ENCODE measurements at regions not wholly inside any gene's neighbourhood (a gene's known extent, or its start where the extent isn't known, plus 50 kb on each side); places are given as distances from the start of the nearest gene placed in this dataset.

GRCh38 chr17:5635949-5636348 lies 51.6 kb upstream of the NLRP1 start:
- peaks cover 54% of the 10 kb centered on the region for H3K27me3 Mint-ChIP-seq
- DNase-seq (no peak), ATAC-seq (no peak)
- H3K27ac Mint-ChIP-seq = no peak overlapping the region
- no peaks in the 10 kb centered on the region for H3K4me1 Mint-ChIP-seq
- H3K36me3 Mint-ChIP-seq (ENCODE audit: low read depth) = peaks cover 2% of the 10 kb centered on the region
- no peak overlapping the region for H3K4me3 Mint-ChIP-seq
- no peaks in the 10 kb centered on the region for H3K9me3 ChIP-seq (ENCODE audit: control insufficient read depth, low read length, poor library complexity, severe bottlenecking)

DNA sequence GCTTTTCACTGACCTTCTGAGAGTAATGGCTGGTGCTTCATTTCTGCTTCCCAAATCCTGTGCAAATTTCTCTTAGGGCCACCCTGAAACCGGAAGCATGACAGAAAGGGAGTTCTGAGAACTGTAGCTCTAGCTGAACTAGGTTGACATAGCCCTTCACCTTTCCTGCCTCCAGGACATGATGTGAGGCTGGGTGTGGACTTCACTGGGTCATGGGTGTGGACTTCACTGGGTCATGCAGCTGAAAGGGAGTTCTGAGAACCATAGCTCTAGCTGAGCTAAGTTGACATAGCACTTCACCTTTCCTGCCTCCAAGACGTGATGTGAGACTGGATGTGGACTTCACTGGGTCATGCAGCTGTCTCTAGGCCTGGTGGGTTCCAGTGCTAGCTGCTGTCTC lies 54.3 kb upstream of the NLRP1 start:
- no peak overlapping the region for H3K27ac Mint-ChIP-seq
- no peaks in the 10 kb centered on the region for H3K9me3 ChIP-seq (ENCODE audit: control insufficient read depth, low read length, poor library complexity, severe bottlenecking)
- peaks cover under 1% of the 10 kb centered on the region for H3K4me1 Mint-ChIP-seq
- ATAC-seq (no peak), DNase-seq (no peak)
- H3K27me3 Mint-ChIP-seq = peaks cover 56% of the 10 kb centered on the region
- H3K4me3 Mint-ChIP-seq = no peak overlapping the region
- peaks cover 2% of the 10 kb centered on the region for H3K36me3 Mint-ChIP-seq (ENCODE audit: low read depth)

DNA sequence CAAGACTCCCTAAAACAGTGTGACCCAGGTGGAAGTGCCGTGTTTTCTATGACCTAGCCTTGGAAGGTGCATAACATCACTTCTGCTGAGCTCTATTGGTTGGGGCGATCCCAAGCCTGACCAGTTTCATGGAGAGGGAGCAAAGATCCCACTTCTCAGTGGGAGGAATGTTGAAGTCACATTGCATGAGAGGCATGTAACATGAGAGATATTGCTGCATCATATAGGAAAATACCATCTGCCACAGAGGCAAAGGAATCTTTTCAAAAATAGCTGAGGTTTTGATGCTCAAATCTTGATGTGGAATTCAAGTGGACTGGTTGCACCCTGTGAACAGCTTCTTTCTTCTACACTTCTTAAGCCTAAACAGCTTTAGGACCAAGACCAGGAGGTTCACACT lies 56.4 kb upstream of the NLRP1 start:
- no peaks in the 10 kb centered on the region for H3K9me3 ChIP-seq (ENCODE audit: control insufficient read depth, low read length, poor library complexity, severe bottlenecking)
- ATAC-seq (no peak), DNase-seq (no peak)
- Mint-ChIP-seq H3K36me3 (ENCODE audit: low read depth) (peaks cover 2% of the 10 kb centered on the region), H3K4me3 (no peak overlapping the region), H3K4me1 (peaks cover 2% of the 10 kb centered on the region), H3K27me3 (peaks cover 50% of the 10 kb centered on the region), H3K27ac (no peak overlapping the region)

- ATAC-seq (no peak), DNase-seq (no peak)
- Mint-ChIP-seq H3K4me1 (peaks cover 2% of the 10 kb centered on the region), H3K36me3 (ENCODE audit: low read depth) (peaks cover under 1% of the 10 kb centered on the region), H3K4me3 (no peak overlapping the region), H3K27me3 (peaks cover 49% of the 10 kb centered on the region), H3K27ac (no peak overlapping the region)
- H3K9me3 ChIP-seq (ENCODE audit: control insufficient read depth, low read length, poor library complexity, severe bottlenecking) = no peaks in the 10 kb centered on the region
Observed at GRCh38 chr17:5642752-5643151, 58.4 kb upstream of the NLRP1 start.

GRCh38 chr17:5644065-5644464 lies 59.8 kb upstream of the NLRP1 start:
- H3K4me1 Mint-ChIP-seq = peaks cover 2% of the 10 kb centered on the region
- no peaks in the 10 kb centered on the region for H3K9me3 ChIP-seq (ENCODE audit: control insufficient read depth, low read length, poor library complexity, severe bottlenecking)
- ATAC-seq = no peak
- no peak for DNase-seq
- H3K4me3 Mint-ChIP-seq = no peak overlapping the region
- peaks cover 38% of the 10 kb centered on the region for H3K27me3 Mint-ChIP-seq
- no peaks in the 10 kb centered on the region for H3K36me3 Mint-ChIP-seq (ENCODE audit: low read depth)
- H3K27ac Mint-ChIP-seq = no peak overlapping the region

- no peak overlapping the region for H3K27ac Mint-ChIP-seq
- peaks cover 23% of the 10 kb centered on the region for H3K27me3 Mint-ChIP-seq
- ATAC-seq (no peak), DNase-seq (no peak)
- H3K4me3 Mint-ChIP-seq = no peak overlapping the region
- H3K9me3 ChIP-seq (ENCODE audit: control insufficient read depth, low read length, poor library complexity, severe bottlenecking) = no peaks in the 10 kb centered on the region
- H3K36me3 Mint-ChIP-seq (ENCODE audit: low read depth) = no peaks in the 10 kb centered on the region
- H3K4me1 Mint-ChIP-seq = no peaks in the 10 kb centered on the region
Observed at GRCh38 chr17:5651348-5651747, 67.0 kb upstream of the NLRP1 start.

GRCh38 chr17:5661491-5662125 lies 77.3 kb upstream of the NLRP1 start:
- DNase-seq = no peak

GRCh38 chr17:5662409-5663085 lies 78.2 kb upstream of the NLRP1 start:
- Mint-ChIP-seq H3K4me3 (no peak overlapping the region), H3K36me3 (ENCODE audit: low read depth) (no peaks in the 10 kb centered on the region), H3K4me1 (peaks cover 5% of the 10 kb centered on the region), H3K27me3 (peaks cover 29% of the 10 kb centered on the region), H3K27ac (no peak overlapping the region)
- no peak for DNase-seq
- no peaks in the 10 kb centered on the region for H3K9me3 ChIP-seq (ENCODE audit: control insufficient read depth, low read length, poor library complexity, severe bottlenecking)
- no peak for ATAC-seq

More at GRCh38 chr17:5661491-5662125, 77.3 kb upstream of the NLRP1 start:
- no peaks in the 10 kb centered on the region for H3K36me3 Mint-ChIP-seq (ENCODE audit: low read depth)
- no peak overlapping the region for H3K27ac Mint-ChIP-seq
- ATAC-seq = no peak
- H3K4me1 Mint-ChIP-seq = peaks cover 5% of the 10 kb centered on the region
- no peak overlapping the region for H3K4me3 Mint-ChIP-seq
- H3K9me3 ChIP-seq (ENCODE audit: control insufficient read depth, low read length, poor library complexity, severe bottlenecking) = no peaks in the 10 kb centered on the region
- peaks cover 31% of the 10 kb centered on the region for H3K27me3 Mint-ChIP-seq

DNA sequence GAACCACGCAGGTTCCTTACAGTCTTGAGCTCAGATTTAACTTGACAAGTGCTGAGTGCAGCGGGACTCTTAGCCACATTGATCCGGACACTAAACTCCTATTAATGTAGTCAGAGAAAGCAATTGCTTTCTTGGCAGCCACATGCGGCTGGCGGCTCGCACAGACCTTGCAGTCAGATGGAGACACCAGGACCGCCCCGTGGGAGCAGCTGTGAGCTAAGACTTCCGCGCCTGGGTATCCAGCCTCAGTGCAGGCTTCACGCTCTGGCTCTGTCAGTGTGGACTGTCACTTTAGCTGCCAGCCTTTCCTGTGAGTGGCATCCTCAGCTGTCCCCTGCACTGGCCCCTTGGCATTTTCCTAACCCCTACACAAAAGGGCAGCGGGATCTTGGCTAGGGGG lies 80.9 kb upstream of the NLRP1 start:
- peaks cover 5% of the 10 kb centered on the region for H3K36me3 Mint-ChIP-seq (ENCODE audit: low read depth)
- no peak for ATAC-seq
- H3K4me3 Mint-ChIP-seq = no peak overlapping the region
- H3K27me3 Mint-ChIP-seq = peaks cover 44% of the 10 kb centered on the region
- no peak for DNase-seq
- no peak overlapping the region for H3K27ac Mint-ChIP-seq
- H3K9me3 ChIP-seq (ENCODE audit: control insufficient read depth, low read length, poor library complexity, severe bottlenecking) = no peaks in the 10 kb centered on the region
- peaks cover 5% of the 10 kb centered on the region for H3K4me1 Mint-ChIP-seq

DNA sequence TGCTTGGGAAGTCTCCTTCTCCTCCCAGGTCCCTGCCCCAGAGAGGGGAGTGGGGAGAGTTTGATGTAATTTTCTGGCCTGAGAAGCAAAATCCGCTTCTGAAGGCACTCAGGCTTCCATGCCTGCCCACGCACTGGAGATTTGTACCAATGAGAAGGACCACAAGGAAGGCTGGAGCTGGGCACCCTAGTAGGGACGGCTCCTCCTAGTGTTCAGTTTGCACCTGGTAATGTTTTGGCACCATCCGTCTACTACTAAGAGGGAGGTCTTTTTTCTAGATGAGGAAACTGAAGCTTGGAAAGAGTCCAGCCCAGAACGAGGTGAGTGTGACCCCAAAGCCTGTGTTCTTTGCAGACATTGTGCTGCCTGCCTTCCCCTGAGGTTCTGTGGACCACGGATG lies 83.6 kb upstream of the NLRP1 start:
- peaks cover 5% of the 10 kb centered on the region for H3K36me3 Mint-ChIP-seq (ENCODE audit: low read depth)
- H3K27ac Mint-ChIP-seq = no peak overlapping the region
- no peak for ATAC-seq
- no peak for DNase-seq
- H3K4me3 Mint-ChIP-seq = no peak overlapping the region
- peaks cover 5% of the 10 kb centered on the region for H3K4me1 Mint-ChIP-seq
- H3K27me3 Mint-ChIP-seq = peaks cover 47% of the 10 kb centered on the region
- no peaks in the 10 kb centered on the region for H3K9me3 ChIP-seq (ENCODE audit: control insufficient read depth, low read length, poor library complexity, severe bottlenecking)

DNA sequence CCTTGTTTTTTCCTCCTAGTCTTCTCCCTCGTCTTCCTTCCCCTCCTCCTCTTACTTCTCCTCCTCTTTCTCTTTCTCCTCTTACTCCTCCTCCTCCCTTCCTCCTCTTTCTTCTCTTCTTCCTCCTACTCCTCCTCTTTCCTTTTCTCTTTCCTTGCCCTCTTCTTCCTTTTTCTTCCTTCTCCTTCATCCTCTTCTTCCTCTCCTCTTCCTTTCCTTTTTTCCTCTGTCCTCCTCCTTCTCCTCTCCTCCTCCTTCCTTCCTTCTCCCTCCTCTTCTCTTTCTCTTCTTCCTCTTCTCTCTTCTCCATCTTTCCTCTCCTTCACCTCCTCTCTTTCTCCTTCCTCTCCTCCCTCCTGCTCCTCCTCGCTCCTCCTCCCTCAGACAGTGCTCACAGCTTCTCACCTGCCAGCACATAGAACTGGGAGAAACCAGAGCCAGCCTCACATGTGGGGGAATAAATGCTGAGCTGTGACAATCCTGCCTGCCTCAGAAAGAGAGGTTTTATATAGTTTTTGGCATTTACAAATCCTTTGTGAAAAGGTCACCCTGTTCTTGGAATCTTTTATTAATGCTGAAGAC lies 84.3 kb upstream of the NLRP1 start:
- Mint-ChIP-seq H3K36me3 (ENCODE audit: low read depth) (peaks cover 5% of the 10 kb centered on the region), H3K4me3 (no peak overlapping the region), H3K27ac (no peak overlapping the region), H3K27me3 (peaks cover 51% of the 10 kb centered on the region), H3K4me1 (peaks cover 5% of the 10 kb centered on the region)
- ATAC-seq = no peak
- no peaks in the 10 kb centered on the region for H3K9me3 ChIP-seq (ENCODE audit: control insufficient read depth, low read length, poor library complexity, severe bottlenecking)
- no peak for DNase-seq

DNA sequence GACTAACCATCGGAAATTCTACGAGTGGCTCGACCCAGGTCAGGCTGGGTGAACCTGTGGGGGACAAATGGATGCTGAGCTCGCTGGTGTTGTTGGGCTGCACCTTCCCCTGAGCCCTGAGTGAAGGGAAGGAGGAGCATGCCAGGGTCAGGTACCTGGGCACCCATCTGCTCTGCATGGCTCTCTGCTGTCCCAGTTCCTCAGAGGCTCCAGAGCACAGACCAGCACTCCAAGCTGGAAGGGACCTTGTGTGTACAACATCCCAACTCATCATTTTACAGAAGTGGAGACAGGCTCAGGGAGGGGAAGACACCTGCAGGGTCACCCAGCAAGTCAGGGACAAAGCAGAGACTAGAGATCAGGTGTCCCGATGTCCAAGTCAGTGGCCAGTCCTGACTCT lies 84.9 kb upstream of the NLRP1 start:
- peaks cover 49% of the 10 kb centered on the region for H3K27me3 Mint-ChIP-seq
- H3K9me3 ChIP-seq (ENCODE audit: control insufficient read depth, low read length, poor library complexity, severe bottlenecking) = no peaks in the 10 kb centered on the region
- DNase-seq (no peak), ATAC-seq (no peak)
- H3K4me1 Mint-ChIP-seq = peaks cover 5% of the 10 kb centered on the region
- no peak overlapping the region for H3K4me3 Mint-ChIP-seq
- H3K36me3 Mint-ChIP-seq (ENCODE audit: low read depth) = peaks cover 5% of the 10 kb centered on the region
- no peak overlapping the region for H3K27ac Mint-ChIP-seq

DNA sequence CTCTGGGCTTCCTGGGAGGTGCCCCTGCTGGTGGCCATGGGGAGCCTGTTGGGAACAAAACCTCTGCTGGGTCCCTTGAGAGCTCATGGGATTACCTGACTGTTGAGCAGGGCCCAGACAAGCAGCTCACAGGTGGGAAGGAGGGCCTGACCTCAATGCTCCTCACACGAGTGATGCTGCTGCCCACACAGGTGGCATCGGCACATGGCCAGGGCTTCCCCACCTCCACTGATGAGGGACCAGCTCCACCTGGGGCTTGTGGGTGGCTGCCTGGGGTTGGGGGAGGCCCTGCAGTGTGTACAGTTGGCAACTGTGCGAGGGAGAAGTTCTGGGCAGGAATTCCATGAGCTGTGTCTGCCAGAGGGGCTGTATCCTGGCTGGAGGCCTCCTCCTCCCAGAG lies 87.8 kb upstream of the NLRP1 start:
- Mint-ChIP-seq H3K27ac (no peak overlapping the region), H3K27me3 (peaks cover 43% of the 10 kb centered on the region), H3K4me1 (no peaks in the 10 kb centered on the region), H3K36me3 (ENCODE audit: low read depth) (peaks cover 5% of the 10 kb centered on the region), H3K4me3 (no peak overlapping the region)
- no peak for DNase-seq
- no peak for ATAC-seq
- H3K9me3 ChIP-seq (ENCODE audit: control insufficient read depth, low read length, poor library complexity, severe bottlenecking) = no peaks in the 10 kb centered on the region
